ENCODE measurements at regions not wholly inside any gene's neighbourhood (a gene's known extent, or its start where the extent isn't known, plus 50 kb on each side); places are given as distances from the start of the nearest gene placed in this dataset.

GRCh38 chr13:79187917-79188690 is 218.0 kb downstream of the RBM26 start:
- H3K4me1 ChIP-seq (ENCODE audit: insufficient read depth, low read length), result peaks cover 20% of the 10 kb centered on the region
- H3K36me3 ChIP-seq (replicated peaks in 1 of 2; ENCODE audit: control insufficient read depth in 1 of 2, insufficient read depth in 2 of 2, low read length in 2 of 2), result no peaks in the 10 kb centered on the region
- H3K4me3 ChIP-seq (replicated peaks in 1 of 3; ENCODE audit: insufficient read depth in 1 of 3, low read depth in 2 of 3, low read length in 3 of 3), result no peak overlapping the region
- no peaks in the 10 kb centered on the region; a peak in 1 of 5 replicates for H3K27me3 ChIP-seq (ENCODE audit: control insufficient read depth in 1 of 2, insufficient read depth in 2 of 2, low read length in 2 of 2)
- no peaks in the 10 kb centered on the region for H4K20me1 ChIP-seq (ENCODE audit: insufficient read depth, low read length)
- no TSS peak for BruUV-seq (replicated peaks)
- no peak overlapping the region for H2AFZ ChIP-seq (ENCODE audit: low read length)
- no peak overlapping the region for H3K4me2 ChIP-seq (ENCODE audit: low read depth, low read length)
- intact Hi-C loops (cut with micrococcal nuclease; ENCODE audit: unreplicated experiment) (no loop called here), in situ Hi-C loops (cut with HindIII; ENCODE audit: extremely low pct_ligation_motif_present, low pct_unique_long_range_greater_than_20kb) (no loop called here)
- no peak for DNase-seq (ENCODE audit: low spot score)
- ATAC-seq, result no peak
- no peak overlapping the region for H3K9ac ChIP-seq (ENCODE audit: insufficient read depth, low read depth, low read length)
- H3K9me3 ChIP-seq (ENCODE audit: low read length), result no peaks in the 10 kb centered on the region
- POLR2A ChIA-PET, result no interaction called here
- CTCF ChIA-PET (ENCODE audit: low intra/inter-chr PET ratio, low total read pairs), result no interaction called here
- no peak overlapping the region for H3K27ac ChIP-seq (ENCODE audit: extremely low read length, insufficient read depth, low read length)
- no peaks in the 10 kb centered on the region for H3K79me2 ChIP-seq (ENCODE audit: insufficient read depth, low read length)
- no peak for FAIRE-seq
- 70% methylated on average over 3 of the region's 3 CpGs for WGBS (ENCODE audit: low lambda C conversion rate)
- no peak for TF ChIP-seq CENPBD1 (CRISPR knock-in tag; IDR thresholded peaks at IDR 0.05; ENCODE audit: borderline replicate concordance, low read depth)
- TF ChIP-seq MTF2 (CRISPR knock-in tag; IDR thresholded peaks at IDR 0.05; ENCODE audit: borderline replicate concordance), result no peak
- no peak for TF ChIP-seq NONO (IDR thresholded peaks at IDR 0.05)
- TF ChIP-seq NONO (CRISPR knock-in tag; conservative IDR thresholded peaks at IDR 0.05), result no peak
- no peak for TF ChIP-seq ZNF558 (CRISPR knock-in tag; IDR thresholded peaks at IDR 0.05; ENCODE audit: borderline replicate concordance)
- no peak for TF ChIP-seq SIX1 (CRISPR knock-in tag; IDR thresholded peaks at IDR 0.05; ENCODE audit: borderline replicate concordance)
- TF ChIP-seq ZNF652 (CRISPR knock-in tag; IDR thresholded peaks at IDR 0.05; ENCODE audit: borderline replicate concordance, low read depth), result no peak
- TF ChIP-seq CEBPZ (IDR thresholded peaks at IDR 0.05; ENCODE audit: low read length), result no peak
- no peak for TF ChIP-seq ZSCAN25 (CRISPR knock-in tag; IDR thresholded peaks at IDR 0.05)
- no peak for TF ChIP-seq MIXL1 (CRISPR knock-in tag; IDR thresholded peaks at IDR 0.05)
- TF ChIP-seq ZNF619 (CRISPR knock-in tag; IDR thresholded peaks at IDR 0.05), result no peak
- TF ChIP-seq ZNF7 (CRISPR knock-in tag; IDR thresholded peaks at IDR 0.05), result no peak
- no peak for TF ChIP-seq MZF1 (CRISPR knock-in tag; IDR thresholded peaks at IDR 0.05; ENCODE audit: borderline replicate concordance)
- no peak for TF ChIP-seq NPAS2 (CRISPR knock-in tag; IDR thresholded peaks at IDR 0.05; ENCODE audit: borderline replicate concordance)
- no peak for TF ChIP-seq SKIL (CRISPR knock-in tag; IDR thresholded peaks at IDR 0.05; ENCODE audit: borderline replicate concordance)
- no peak for TF ChIP-seq GTF3A (CRISPR knock-in tag; conservative IDR thresholded peaks at IDR 0.05)
- no peak for TF ChIP-seq ZNF75D (CRISPR knock-in tag; IDR thresholded peaks at IDR 0.05; ENCODE audit: borderline replicate concordance)
- no peak for TF ChIP-seq ZNF598 (CRISPR knock-in tag; IDR thresholded peaks at IDR 0.05; ENCODE audit: borderline replicate concordance)
- TF ChIP-seq POLR2A (IDR thresholded peaks at IDR 0.05; ENCODE audit: insufficient read depth in 1 of 2, low read depth in 2 of 2, low read length in 2 of 2), result no peak
- no peak for TF ChIP-seq ELF3 (CRISPR knock-in tag; IDR thresholded peaks at IDR 0.05)
